ENCODE measurements at regions not wholly inside any gene's neighbourhood (a gene's known extent, or its start where the extent isn't known, plus 50 kb on each side); places are given as distances from the start of the nearest gene placed in this dataset.
A peak's percentile ranks its signal among the peaks of the same experiment; 100 is the strongest.
"Not testable (repeated sequence)": the region's sequence is repeated elsewhere in the genome, so short reads cannot be mapped to it uniquely, and the experiment has no call there.

DNA sequence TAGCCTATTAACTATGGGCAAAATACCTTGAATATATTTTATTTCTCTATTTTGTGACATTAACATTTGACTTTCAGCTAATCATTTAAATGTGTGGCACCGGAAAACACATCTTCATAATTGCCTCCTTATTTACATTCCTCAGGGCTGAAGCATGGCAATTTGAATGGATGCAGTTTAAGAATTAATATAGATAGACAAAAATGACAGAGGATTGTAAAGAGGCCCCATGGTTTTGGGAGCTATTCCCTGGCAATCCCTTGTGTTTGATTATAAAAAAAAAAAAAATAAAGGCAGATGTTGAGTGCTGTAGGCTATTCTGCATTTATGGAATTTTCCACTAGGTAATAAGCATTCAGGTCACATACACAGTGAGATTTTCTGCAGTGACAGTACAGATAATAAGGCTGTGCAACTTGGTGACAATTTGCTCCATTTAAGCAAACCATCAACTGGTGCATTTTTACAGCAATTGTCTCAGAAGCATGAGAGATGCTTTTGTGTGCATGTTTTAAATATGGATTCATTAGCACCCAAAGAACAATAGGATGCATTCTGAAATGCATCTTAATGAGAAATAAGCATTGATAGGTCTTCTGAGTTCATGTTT, 123.2 kb upstream of the SLC38A4 start:
- DNase-seq: no peak

DNA sequence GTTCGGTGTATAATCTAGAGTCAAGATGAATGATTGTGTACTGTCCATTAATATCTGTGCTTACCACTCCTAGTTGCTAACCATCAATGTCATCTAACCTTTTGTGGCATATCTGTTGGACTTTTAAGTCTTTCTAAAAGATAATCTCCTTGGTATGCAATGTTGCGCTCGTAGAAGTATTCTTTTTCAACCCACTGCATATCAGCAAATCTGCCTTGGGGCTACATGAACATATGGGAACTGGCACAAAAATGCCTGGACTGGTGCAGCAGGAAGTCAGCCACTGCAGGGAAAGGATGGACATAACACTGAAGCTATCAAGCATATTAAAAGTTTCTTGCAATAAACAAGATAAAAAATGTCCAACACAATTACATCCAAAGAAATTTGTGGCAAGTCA, 124.3 kb upstream of the SLC38A4 start:
- DNase-seq: no peak

DNA sequence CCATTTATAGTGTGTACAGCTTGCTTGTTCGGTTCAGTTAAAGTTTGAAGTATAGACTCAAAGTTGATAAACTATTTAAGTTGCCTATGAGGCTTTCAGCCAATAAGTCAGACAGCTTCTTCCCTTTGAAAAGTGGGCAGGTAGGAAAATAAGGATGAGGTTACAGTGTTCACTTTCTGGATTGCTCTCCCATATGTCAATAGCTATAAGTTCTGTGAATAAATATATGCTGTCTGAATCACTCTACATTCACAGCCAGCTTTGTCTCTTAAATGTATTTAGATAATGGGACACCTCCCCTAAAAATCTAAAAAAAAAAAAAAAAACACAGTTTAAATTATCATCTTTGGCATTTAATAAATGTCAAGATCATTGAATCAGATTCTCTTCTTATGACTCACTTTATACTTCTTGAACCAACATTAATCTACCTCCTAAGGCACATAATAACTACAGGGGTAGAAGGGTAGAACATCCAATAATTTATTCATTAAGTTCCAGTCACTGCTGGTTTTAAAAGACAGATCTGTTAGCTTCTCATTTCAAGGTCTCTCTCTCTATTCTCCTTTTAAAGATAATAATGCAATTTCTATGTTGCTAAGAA, 126.4 kb upstream of the PCED1B start:
- DNase-seq: no peak

DNA sequence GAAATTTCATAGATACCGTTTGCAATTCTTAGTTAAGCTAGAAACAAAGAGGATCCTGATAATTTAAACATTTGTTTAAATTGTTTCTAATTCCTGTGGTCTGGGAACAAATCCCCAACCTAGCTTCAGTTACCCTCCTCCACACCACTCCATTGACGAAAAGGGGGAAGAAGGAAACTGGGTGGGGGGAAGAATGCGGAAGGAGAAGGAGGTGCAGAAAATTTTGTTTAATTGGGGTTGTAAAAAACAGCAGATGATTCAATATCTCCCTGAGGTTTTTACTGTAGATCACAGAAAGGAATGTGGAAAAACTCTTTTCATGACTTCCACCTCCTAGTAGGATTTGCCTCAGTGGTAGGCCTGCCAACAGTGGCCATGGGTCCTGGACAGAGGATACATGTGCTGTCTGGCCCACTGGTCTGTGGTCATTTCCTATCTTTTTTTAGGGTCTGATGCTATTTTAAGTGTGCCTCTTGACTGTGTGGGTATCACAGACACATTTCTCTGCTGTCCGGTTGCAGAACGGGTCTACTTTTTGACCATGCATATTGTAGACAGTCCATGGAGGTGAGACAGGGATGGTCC, 122.9 kb upstream of the PCED1B start:
- no peak for DNase-seq

DNA sequence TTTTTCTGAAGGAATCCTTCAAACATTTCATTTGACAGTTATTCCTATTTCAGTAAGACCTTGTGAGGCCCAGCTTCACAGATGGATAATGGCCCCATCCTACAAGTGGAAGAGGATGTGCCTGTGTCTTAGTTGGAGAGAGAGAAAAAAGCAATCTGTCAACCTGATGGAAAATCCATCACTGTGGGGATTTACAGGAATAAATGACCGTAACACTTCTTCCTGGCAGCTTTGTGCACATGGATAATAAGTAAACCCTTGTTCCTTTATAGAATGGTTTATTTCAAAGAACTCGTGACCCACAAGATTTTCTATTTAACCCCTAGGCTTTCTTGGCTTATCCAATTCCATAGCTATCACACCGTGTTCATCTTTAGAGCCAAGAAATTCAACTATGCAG, 121.4 kb upstream of the PCED1B start:
- DNase-seq: no peak

DNA sequence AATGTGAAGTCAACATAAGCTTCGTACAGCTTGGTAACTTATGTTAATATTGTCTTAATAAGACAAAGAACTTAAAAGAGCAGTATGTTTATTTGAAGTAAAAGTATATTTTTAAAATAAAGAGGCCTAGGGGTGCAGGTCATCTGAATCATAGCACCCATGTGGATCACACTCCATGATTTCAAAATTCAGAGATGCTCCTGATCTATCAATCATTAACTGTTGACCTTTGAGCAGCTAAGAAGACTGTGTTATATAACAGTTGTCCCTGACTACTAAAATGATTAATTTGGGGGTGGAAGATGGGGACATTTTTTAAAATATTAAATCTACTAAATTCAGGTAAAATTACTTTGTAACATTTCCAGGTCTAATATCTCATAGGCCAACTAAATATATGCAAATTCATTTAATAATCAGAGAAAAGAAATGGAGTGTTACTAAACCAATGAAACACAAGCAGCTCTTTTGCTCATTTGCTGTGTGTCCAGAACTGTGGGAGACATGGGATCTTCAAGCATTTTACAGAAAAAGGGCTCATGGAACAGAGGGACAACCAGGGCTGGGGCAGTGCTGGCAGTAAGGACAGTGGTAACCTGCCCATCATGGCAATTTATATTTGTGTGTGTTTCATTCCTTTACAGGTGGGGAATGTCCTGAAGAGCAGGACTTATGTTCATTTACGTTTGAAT, 120.7 kb upstream of the PCED1B start:
- no peak for DNase-seq

DNA sequence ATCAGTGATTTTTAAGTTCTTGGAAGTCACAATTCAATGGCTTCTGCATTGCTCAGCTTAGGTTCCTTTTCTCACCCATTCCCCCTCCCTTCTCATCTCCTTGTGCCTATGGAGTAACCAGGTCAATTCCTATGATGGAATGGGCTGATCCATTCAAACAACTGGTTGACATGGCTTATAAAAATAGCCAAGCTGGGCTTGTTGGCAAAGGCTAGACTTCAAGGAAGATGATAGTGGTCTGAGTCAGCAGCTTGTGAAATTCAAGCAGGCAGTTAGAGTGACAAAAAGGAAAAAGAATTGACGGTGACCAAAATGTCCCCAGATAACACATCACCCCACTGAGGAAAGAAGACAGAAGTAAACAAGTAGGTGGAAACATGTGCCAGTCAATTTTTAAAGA, 119.9 kb upstream of the PCED1B start:
- no peak for DNase-seq

DNA sequence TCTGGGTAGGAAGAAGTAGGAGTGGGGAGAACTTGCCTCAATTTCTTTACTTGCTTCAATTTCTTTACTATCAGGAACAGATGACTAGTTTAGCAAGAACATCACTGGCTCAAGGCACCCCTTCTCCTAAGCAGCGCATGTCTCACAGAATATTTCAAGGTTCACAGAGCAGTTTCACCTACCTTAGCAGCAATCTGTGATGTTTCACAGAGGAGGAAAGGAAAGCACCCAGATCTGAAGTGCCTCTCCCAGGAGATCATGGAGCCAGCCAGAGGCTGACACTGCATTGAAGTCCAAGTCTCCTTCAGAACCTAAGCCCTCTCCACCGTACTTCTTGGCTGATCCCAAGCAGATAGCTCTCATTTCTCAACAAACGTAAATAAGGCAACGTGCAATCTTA, 118.7 kb upstream of the PCED1B start:
- no peak for DNase-seq

DNA sequence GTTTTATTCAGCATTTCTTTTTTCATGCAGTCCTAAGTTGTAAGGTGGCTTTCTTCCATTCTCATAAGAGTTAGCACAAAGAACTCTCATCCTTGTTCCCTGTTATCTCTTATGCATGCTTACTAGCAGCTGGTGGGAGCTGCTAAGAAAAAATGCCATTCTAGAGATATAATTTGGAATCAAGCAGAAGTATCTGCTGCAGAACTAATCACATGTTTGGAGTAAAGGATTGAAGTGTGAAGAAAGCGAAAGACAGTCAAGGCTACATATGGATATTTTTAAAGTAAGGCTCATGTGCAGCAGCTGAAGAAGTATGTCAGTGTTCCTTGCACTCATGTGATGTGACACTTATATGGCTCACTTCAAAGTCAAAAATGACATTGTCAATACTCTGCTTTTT, 116.2 kb upstream of the PCED1B start:
- no peak for DNase-seq

DNA sequence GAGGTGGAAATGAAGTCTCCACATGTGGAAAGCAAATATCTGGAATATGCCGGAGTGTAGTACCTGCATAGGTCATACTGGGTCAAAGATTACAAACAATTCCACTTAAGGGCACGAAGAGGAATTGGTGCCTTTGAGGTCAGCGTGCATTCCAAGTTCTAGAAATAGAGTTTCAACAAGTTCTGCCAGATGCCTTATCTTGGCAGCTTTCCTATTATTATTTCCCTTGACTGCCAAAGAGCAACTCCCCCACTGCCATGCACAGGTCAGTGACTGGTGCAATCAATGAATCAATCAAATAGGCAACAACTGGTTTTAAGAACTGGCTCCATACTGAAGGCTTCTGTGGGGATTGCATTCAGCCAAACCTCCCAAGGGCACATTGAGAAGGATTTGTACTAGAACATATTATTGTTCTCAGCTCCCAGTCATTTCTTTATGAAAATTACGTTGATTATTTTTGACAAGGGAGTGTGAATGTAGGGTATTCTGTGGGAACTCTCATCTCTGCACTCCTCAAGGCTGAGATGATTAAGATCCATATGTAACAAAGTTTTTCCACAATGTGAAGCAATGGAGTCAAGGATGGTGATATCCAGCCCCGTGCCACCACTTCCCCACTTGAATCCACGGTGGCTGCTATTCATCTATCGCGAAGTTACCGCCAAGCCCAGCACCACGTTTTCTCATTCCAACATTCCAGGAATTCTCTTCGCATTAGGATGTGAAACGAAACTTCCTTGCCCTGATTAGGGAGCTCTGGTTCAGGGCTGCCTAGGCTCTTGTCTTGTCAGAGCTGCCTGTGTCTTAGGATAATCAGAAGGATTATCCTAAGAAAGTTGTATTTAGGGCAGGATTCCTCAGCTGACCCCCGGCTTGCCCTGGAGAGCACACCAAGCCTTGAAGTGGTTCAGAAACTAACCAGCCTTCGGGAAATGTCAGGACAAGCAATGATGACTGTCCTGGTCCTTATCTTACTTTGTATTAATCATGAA, 115.1 kb upstream of the PCED1B start:
- no peak for DNase-seq

DNA sequence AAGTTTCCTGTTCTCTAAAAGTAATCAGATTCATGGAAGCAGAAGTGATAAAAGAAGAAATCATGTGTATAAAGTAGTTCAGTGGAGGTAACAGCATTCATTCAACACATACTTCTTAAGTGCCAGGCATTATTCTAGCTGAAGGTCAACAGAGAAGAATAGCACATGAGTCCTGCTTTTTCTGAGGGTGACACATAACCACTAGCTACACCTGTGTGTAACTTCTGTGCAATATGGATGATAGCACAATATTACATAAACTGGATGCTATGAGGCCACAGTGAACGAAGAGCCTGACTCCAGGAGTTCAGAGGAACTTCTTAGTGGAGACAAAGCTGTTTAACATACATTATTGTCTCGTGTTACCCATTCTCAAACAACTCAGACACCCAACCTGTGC, 114.3 kb upstream of the PCED1B start:
- no peak for DNase-seq

DNA sequence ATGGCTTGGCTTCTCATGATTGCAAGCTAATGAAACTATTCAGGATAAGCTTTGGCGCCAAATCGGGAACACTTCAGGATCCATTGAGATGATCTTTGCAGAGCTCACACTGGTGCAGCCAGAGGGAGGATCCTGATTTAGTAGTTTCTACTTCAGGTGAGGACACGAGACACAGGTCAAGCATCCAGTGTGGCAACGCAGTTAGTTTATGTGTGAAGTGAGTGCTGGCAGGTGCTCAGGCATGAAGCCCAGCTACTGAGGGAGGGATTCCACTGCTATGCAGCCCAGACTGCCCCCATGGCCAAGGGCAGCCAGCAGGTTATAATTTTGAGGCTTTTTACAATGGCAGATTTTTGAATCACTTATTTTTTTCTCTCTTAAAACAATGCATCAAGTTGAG, 113.5 kb upstream of the PCED1B start:
- DNase-seq: no peak

DNA sequence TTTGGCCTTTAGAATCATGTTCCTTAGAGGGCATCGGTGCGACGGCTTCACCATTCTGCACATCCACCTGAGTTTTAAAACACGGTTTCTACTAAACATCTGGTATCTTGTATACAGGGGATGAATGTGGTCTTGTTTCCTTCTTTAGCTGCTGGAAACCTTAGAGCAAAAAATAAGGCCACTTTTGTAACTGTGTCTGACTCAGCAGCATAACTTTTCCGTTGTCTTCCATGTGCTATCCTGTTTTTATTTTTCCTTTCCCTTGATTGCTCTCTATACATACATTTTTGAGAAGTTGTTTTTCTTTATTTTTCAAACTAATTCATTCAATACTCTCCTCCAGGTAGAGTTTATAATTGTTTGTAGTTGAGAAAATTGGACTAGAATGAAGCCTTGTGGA, 108.8 kb upstream of the PCED1B start:
- no peak for DNase-seq

DNA sequence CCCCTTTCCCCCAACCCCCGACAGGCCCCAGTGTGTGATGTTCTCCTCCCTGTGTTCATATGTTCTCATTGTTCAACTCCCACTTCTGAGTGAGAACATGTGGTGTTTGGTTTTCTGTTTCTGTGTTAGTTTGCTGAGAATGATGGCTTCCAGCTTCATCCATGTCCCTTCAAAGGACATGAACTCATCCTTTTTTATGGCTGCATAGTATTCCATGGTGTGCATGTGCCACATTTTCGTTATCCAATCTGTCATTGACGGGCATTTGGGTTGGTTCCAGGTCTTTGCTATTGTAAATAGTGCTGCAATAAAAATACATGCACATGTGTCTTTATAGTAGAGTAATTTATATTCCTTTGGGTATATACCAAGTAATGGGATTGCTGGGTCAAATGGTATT, 105.5 kb upstream of the PCED1B start:
- DNase-seq: not testable (repeated sequence)

DNA sequence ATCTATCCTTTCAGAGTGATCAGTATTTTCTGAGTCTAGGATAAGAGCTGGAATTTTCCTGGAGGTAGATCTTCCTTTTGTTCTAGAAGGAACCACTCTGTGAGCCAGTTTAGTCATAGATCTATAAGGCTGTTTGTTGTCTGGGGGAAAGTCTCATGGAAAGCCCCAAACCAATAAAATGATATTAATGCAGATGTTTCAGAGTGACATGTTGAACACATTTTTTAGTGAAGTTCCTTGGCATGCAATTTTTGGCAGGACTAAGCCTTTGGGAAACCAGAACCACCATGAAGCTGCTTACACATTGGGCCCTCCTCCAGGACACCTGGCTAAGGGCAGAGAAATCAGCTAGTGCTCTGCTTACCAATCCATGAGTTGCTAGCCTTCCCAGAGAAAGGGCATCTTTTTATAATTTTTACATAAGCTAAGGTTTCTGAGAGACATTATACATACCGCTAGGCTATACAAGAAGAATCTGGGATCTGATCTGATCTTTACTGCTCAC, 101.5 kb upstream of the PCED1B start:
- no peak for DNase-seq

DNA sequence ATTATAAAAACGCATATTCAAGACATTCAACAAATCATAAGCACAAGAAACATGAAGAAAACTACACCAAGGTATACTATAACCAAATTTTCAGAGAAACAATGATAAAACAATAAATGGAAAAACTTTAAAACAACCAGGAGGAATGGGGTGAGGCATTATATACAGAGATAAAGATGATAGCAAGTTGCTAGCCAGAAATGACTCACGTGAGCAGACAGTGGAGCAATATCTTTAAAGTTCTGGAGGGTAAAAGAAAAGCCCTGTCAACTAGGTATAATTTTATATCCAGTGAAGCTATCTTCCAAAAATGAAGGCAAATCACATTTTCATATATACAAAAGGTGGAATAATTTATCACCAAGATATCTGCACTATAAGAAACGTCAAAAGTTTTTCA, 97.8 kb upstream of the PCED1B start:
- no peak for DNase-seq

DNA sequence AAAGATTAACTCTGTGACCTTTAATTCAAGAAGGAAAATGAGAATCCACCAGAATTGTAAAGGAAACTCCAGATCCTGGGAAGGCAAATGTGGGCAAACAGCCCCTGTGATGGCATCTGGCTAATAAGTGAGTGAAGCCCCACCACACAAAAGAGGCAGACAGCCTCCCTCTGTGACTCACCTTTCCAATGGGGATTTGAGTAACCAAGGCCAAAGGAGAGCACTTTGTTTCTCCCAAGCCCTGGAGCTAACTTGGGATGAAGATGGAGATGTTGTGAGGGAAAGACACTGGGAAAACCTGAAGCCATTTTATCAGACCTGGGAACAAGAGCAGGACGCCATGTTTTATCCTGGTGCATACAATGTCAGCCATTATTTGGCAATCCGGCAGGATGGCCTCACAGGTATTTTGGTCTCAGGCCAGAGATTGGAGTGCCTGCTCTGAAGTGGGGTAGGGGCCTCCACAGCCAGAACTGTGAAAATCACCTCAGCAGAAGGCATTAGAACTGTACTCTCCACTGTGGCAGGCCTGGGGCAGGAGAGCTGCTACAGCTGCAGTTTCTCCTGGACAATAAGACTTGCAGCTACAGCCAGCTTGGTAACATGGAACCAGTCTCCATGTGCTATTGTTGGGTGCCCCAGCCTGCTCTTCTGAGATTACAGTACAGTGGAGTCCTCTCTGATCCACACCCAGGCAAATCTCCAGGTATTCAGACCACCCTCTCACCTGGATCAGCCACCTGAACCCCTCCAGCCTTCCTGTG, 96.6 kb upstream of the PCED1B start:
- DNase-seq: no peak

DNA sequence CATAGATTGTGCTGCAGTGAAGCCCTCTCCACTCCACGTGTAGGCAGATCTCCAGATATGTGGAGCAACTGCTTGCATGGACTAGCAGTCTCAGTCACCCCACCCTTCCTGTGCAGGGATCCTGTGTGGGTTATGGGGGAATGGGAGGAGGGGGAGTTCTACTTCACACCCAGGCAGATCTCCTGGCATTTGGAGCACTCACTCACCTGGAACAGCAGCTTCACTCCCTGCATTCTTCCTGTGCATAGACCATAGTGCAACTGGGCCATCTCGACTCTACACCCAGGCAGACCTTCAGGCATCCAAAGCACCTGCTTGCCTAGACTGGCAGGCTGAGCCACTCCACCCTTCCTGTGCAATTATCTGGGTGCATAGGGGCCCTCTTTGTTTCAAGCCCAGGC, 96.0 kb upstream of the PCED1B start:
- DNase-seq: no peak

DNA sequence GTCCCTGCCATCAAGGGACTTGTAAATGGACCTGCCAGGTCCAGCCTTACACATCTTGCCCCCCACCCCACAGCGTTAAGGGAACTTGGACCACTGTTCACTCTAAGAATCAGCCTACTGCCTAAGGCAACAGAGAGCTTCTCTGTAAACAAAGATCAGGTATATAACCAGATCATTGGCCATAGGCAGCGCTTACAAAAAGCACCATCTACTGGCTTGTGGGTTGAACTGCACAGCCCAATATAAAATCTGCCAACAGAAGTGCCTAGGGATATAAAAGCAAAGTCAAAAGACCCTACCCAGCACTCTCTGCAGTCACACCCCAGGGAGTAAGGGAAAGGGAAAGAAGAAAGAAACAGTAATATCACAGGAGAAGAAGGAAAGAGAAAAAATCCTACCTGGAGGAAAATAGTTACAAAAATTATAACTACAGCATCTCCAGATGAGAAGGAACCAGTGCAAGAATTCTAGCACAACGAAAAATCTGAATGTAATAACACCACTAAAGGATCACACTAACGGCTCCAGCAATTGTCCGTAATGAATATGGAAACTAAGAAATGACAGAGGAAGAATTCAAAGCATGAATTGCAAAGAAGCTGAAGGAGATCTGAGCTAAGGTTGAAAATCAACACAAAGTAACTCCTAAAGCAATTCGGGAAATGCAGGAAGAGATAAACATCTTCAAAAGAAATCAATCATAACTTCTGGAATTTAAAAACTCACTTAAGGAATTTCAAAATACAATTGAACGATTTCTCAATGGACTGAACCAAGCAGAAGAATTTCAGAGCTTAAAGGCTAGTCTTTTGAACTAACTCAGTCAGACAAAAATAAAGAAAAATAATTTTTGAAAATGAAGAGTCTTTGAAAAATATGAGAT, 95.2 kb upstream of the PCED1B start:
- DNase-seq: peak; percentile 26

DNA sequence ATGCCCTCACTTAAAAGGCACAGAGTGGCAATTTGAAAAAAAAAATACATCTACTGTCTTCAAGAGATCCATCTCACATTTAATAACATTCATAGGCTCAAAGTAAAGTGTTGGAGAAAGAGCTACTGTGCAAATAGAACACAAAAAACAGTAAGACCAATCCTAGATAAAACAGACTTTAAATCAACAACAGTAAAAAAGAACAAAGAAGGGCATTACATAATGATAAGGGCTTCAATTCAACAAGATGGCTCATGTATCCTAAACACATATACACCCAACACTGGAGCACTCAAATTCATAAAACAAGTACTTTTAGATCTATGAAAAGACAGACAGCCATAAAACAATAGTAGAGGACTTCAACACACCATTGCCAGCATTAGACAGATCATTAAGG, 93.6 kb upstream of the PCED1B start:
- peak; percentile 7 for DNase-seq

DNA sequence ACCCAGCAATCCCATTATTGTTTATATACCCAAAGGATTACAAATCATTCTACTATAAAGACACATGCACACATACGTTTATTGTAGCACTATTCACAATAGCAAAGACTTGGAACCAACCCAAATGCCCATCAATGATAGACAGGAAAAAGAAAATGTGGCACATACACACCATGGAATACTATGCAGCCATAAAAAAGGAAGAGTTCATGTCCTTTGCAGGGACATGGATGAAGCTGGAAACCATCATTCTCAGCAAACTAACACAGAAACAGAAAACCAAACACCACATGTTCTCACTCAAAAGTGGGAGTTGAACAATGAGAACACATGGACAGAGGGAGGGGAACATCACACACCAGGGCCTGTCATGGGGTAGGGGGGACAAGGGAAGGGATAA, 91.3 kb upstream of the PCED1B start:
- not testable (repeated sequence) for DNase-seq

All from NCI-H748 treated with DMSO at 0.1 percent for 48 hours (cell line).